HCT116 (cell line): ENCODE measurements at regions not wholly inside any gene's neighbourhood (a gene's known extent, or its start where the extent isn't known, plus 50 kb on each side); places are given as distances from the start of the nearest gene placed in this dataset.
A peak's percentile ranks its signal among the peaks of the same experiment; 100 is the strongest.

Experiments
- ATAC-seq: fragments of 200-7000 bp; cut with Tn5 transposase; 2 replicates; pipeline ENCODE4 v1.9.1; 2020; ENCODE audit warnings: mild to moderate bottlenecking, moderate library complexity
- BruUV-seq: library from RNA; stranded (reverse); fragments of 400-500 nt; replicated peaks from 2 replicates; lab custom pipeline; 2021; lab: Mats Ljungman, UMichigan
- CTCF ChIA-PET: fragments of 300-600 bp; sonication (Branson Sonifier 250); formaldehyde crosslinking; loops from one replicate; lab custom pipeline; 2021; ENCODE audit warnings: antibody characterized with exemption; lab: Charles Lee
- POLR2A ChIA-PET: fragments of 300-600, 350-600 bp; sonication (Branson Sonifier 250); formaldehyde crosslinking; loops from one replicate; lab custom pipeline; 2021; ENCODE audit warnings: antibody characterized with exemption; lab: Charles Lee
- RAD21 ChIA-PET, 2 experiments: fragments of 300-600 bp; sonication (Branson Sonifier 250); formaldehyde crosslinking; loops; one replicate each; lab custom pipeline; 2023; ENCODE audit warnings: low total read pairs in 2 of 2; ENCODE audit not compliant: uncharacterized antibody in 2 of 2, unreplicated experiment in 2 of 2, low non-redundant PET in 1 of 2; lab: Charles Lee
- DNase-seq: peaks from one replicate; pipeline ENCODE4 v3.0.0-alpha.2; 2010; ENCODE audit warnings: low read depth, low spot score
- H2AFZ ChIP-seq: fragments of 200-600 bp; shearing (Covaris generic), sonication (generic); 2 replicates; pipeline ENCODE4 v1.6.1; 2017; ENCODE audit warnings: low read depth, mixed run types, mixed read lengths, antibody characterized with exemption, low read length; ENCODE audit not compliant: poor library complexity, severe bottlenecking
- H3K27ac ChIP-seq: 2 replicates; pipeline ENCODE4 v1.5.1; 2012; ENCODE audit warnings: low read depth, low read length
- H3K27me3 ChIP-seq: fragments of 200-600 bp; sonication (generic); 2 replicates; pipeline ENCODE4 v1.6.1; 2016; ENCODE audit warnings: mixed run types, low read length, mixed read lengths; ENCODE audit not compliant: insufficient read depth
- H3K36me3 ChIP-seq, 2 experiments: fragments of 200-500 bp in 1 of 2; fragments of 200-600 bp in 1 of 2; sonication (Bioruptor generic) in 1 of 2; sonication (generic) in 1 of 2; 2 replicates each; pipeline versions ENCODE4 v1.5.1 to v1.6.1; 2014 to 2016; ENCODE audit warnings: low read length in 2 of 2, inconsistent platforms in 1 of 2, mixed read lengths in 1 of 2, mixed run types in 1 of 2; ENCODE audit not compliant: insufficient read depth in 2 of 2, control insufficient read depth in 1 of 2
- H3K4me1 ChIP-seq, 2 experiments: fragments of 200-600 bp in 1 of 2; sonication (generic) in 1 of 2; 2 replicates each; pipeline versions ENCODE4 v1.5.1 to v1.6.1; 2012 to 2017; ENCODE audit warnings: low read length in 2 of 2, inconsistent platforms in 1 of 2, mild to moderate bottlenecking in 1 of 2, mixed read lengths in 1 of 2, mixed run types in 1 of 2, moderate library complexity in 1 of 2; ENCODE audit not compliant: insufficient read depth in 2 of 2, control insufficient read depth in 1 of 2
- H3K4me2 ChIP-seq: fragments of 200-600 bp; sonication (generic); 2 replicates; pipeline ENCODE4 v1.6.1; 2017; ENCODE audit warnings: mixed run types, low read length, mixed read lengths
- H3K4me3 ChIP-seq, 2 experiments: fragments of 200-600 bp in 1 of 2; sonication (generic) in 1 of 2; replicated peaks in 1 of 2; 2 replicates each; pipeline ENCODE4 v1.5.1; 2011 to 2016; ENCODE audit warnings: low read length in 2 of 2, control low read depth in 1 of 2, low read depth in 1 of 2, mild to moderate bottlenecking in 1 of 2, mixed read lengths in 1 of 2, mixed run types in 1 of 2
- H3K79me2 ChIP-seq: fragments of 200-600 bp; sonication (generic); 2 replicates; pipeline ENCODE4 v1.6.1; 2017; ENCODE audit warnings: mild to moderate bottlenecking, mixed run types, low read length, moderate library complexity, mixed read lengths; ENCODE audit not compliant: insufficient read depth
- H3K9ac ChIP-seq: fragments of 200-600 bp; sonication (generic); 2 replicates; pipeline ENCODE4 v1.6.1; 2016; ENCODE audit warnings: low read length, mixed read lengths
- H3K9me2 ChIP-seq: fragments of 200-600 bp; sonication (generic), shearing (Covaris generic); 2 replicates; pipeline ENCODE4 v1.6.1; 2017; ENCODE audit warnings: mixed run types, mild to moderate bottlenecking, moderate library complexity; ENCODE audit not compliant: insufficient read depth
- H3K9me3 ChIP-seq, 2 experiments: fragments of 200-500 bp in 1 of 2; fragments of 200-600 bp in 1 of 2; sonication (Bioruptor generic) in 1 of 2; sonication (generic) in 1 of 2; 2 replicates each; pipeline ENCODE4 v1.6.1; 2014 to 2017; ENCODE audit warnings: low read length in 2 of 2, mixed read lengths in 2 of 2, inconsistent platforms in 1 of 2, low read depth in 1 of 2, mild to moderate bottlenecking in 1 of 2, mixed run types in 1 of 2, moderate library complexity in 1 of 2; ENCODE audit not compliant: control insufficient read depth in 1 of 2, insufficient read depth in 1 of 2
- H4K20me1 ChIP-seq: fragments of 200-600 bp; sonication (generic), shearing (Covaris generic); 2 replicates; pipeline ENCODE4 v1.6.1; 2017; ENCODE audit warnings: mixed run types, mild to moderate bottlenecking, moderate library complexity; ENCODE audit not compliant: insufficient read depth
- CBX3 ChIP-seq: IDR thresholded peaks from 2 replicates; pipeline ENCODE4 v1.6.1; 2012; ENCODE audit warnings: low read depth
- EGR1 ChIP-seq: IDR thresholded peaks from 2 replicates; pipeline ENCODE4 v1.6.1; 2012; ENCODE audit warnings: low read depth
- EZH2 ChIP-seq: fragments of 200-600 bp; sonication (generic); IDR thresholded peaks from 2 replicates; pipeline ENCODE4 v1.6.1; 2017; ENCODE audit warnings: antibody characterized with exemption, mixed run types
- RAD21 ChIP-seq: IDR thresholded peaks from 2 replicates; pipeline ENCODE4 v1.6.1; 2012; ENCODE audit warnings: low read depth, mild to moderate bottlenecking
- SRF ChIP-seq: IDR thresholded peaks from 2 replicates; pipeline ENCODE4 v1.6.1; 2012; ENCODE audit warnings: low read depth
- TCF7L2 ChIP-seq: IDR thresholded peaks from 2 replicates; pipeline ENCODE4 v1.7.0; 2011; ENCODE audit warnings: borderline replicate concordance, inconsistent platforms; ENCODE audit not compliant: insufficient read depth, insufficient read length; ENCODE audit errors: extremely low read depth
- ZFX ChIP-seq: fragments of 450-650 bp; IDR thresholded peaks from 2 replicates; pipeline ENCODE4 v1.6.1; 2017
- ZNF274 ChIP-seq: fragments of 200-500 bp; sonication (Bioruptor generic); IDR thresholded peaks from 2 replicates; pipeline ENCODE4 v1.6.1; 2014; ENCODE audit warnings: mild to moderate bottlenecking, low read depth, low read length, inconsistent platforms
- intact Hi-C: fragments of 100-400 bp; cut with micrococcal nuclease; formaldehyde crosslinking; loops from 2 replicates; pipeline ENCODE4 v1.10.0; 2022
- TF ChIP-seq, protein P1 (sequence below): IDR thresholded peaks from 2 replicates; pipeline ENCODE4 v1.6.1; 2012; ENCODE audit warnings: low read depth
- TF ChIP-seq, protein P2 (sequence below): IDR thresholded peaks from 2 replicates; pipeline ENCODE4 v1.6.1; 2011; ENCODE audit warnings: mild to moderate bottlenecking, low read length, moderate library complexity; ENCODE audit not compliant: insufficient replicate concordance; ENCODE audit errors: extremely low read depth

- intact Hi-C loops = no loop called here
- no peaks in the 10 kb centered on the region for H3K27me3 ChIP-seq
- no peak for ATAC-seq
- no peaks in the 10 kb centered on the region for H3K9me2 ChIP-seq
- BruUV-seq = no TSS peak
- no peak for DNase-seq
- ChIA-PET CTCF (no interaction called here), RAD21 (no interaction called here), POLR2A (no interaction called here)
- no peaks in the 10 kb centered on the region for H4K20me1 ChIP-seq
- H2AFZ ChIP-seq = no peak overlapping the region
- H3K27ac ChIP-seq = no peak overlapping the region
- no peaks in the 10 kb centered on the region for H3K9me3 ChIP-seq
- peaks cover 11 to 17% of the 10 kb centered on the region in 2 experiments for H3K4me1 ChIP-seq
- H3K4me3 ChIP-seq = no peak overlapping the region
- H3K9ac ChIP-seq = no peak overlapping the region
- no peaks in the 10 kb centered on the region for H3K36me3 ChIP-seq
- peak overlapping the region; percentile 54 for H3K4me2 ChIP-seq
- no peak for TF ChIP-seq EGR1
- TF ChIP-seq ZNF274 = no peak
- TF ChIP-seq RAD21 = no peak
- no peak for TF ChIP-seq SRF
- no peak for TF ChIP-seq TCF7L2
- TF ChIP-seq, protein P1, sequence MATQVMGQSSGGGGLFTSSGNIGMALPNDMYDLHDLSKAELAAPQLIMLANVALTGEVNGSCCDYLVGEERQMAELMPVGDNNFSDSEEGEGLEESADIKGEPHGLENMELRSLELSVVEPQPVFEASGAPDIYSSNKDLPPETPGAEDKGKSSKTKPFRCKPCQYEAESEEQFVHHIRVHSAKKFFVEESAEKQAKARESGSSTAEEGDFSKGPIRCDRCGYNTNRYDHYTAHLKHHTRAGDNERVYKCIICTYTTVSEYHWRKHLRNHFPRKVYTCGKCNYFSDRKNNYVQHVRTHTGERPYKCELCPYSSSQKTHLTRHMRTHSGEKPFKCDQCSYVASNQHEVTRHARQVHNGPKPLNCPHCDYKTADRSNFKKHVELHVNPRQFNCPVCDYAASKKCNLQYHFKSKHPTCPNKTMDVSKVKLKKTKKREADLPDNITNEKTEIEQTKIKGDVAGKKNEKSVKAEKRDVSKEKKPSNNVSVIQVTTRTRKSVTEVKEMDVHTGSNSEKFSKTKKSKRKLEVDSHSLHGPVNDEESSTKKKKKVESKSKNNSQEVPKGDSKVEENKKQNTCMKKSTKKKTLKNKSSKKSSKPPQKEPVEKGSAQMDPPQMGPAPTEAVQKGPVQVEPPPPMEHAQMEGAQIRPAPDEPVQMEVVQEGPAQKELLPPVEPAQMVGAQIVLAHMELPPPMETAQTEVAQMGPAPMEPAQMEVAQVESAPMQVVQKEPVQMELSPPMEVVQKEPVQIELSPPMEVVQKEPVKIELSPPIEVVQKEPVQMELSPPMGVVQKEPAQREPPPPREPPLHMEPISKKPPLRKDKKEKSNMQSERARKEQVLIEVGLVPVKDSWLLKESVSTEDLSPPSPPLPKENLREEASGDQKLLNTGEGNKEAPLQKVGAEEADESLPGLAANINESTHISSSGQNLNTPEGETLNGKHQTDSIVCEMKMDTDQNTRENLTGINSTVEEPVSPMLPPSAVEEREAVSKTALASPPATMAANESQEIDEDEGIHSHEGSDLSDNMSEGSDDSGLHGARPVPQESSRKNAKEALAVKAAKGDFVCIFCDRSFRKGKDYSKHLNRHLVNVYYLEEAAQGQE = no peak
- TF ChIP-seq, protein P2, sequence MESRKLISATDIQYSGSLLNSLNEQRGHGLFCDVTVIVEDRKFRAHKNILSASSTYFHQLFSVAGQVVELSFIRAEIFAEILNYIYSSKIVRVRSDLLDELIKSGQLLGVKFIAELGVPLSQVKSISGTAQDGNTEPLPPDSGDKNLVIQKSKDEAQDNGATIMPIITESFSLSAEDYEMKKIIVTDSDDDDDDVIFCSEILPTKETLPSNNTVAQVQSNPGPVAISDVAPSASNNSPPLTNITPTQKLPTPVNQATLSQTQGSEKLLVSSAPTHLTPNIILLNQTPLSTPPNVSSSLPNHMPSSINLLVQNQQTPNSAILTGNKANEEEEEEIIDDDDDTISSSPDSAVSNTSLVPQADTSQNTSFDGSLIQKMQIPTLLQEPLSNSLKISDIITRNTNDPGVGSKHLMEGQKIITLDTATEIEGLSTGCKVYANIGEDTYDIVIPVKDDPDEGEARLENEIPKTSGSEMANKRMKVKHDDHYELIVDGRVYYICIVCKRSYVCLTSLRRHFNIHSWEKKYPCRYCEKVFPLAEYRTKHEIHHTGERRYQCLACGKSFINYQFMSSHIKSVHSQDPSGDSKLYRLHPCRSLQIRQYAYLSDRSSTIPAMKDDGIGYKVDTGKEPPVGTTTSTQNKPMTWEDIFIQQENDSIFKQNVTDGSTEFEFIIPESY = no peak
- TF ChIP-seq CBX3 = no peak
- no peak for TF ChIP-seq ZFX
- TF ChIP-seq EZH2 = no peak
- no peaks in the 10 kb centered on the region for H3K79me2 ChIP-seq
Measured at GRCh38 chr12:107632246-107632645, 53.4 kb upstream of the PWP1 start.
